ENCODE measurements at regions not wholly inside any gene's neighbourhood (a gene's known extent, or its start where the extent isn't known, plus 50 kb on each side); places are given as distances from the start of the nearest gene placed in this dataset.
"Not testable (repeated sequence)": the region's sequence is repeated elsewhere in the genome, so short reads cannot be mapped to it uniquely, and the experiment has no call there.

DNA sequence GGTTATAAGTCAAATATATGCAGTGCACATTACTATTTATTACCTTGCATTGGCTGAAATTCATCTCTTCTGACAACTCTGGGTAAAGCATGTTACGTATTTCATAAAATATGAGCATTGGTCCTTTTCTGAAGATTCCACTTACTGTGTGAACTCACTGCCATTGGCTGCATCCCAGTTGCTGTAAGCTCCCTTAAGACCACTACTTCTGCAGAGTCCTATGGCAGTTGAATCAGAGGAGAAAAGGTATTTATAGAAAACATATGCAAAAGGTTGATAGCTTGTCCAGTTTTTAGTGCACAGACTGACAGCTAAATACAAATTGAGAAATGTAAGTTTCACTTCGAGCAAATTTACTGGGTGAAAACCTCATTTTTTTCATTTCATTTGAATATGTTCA is 394.6 kb upstream of the ARRDC3 start:
- no peaks in the 10 kb centered on the region for H3K4me1 ChIP-seq (ENCODE audit: control insufficient read depth in 2 of 2, insufficient read depth in 2 of 2, low read length in 2 of 2)
- no peaks in the 10 kb centered on the region for H3K27me3 ChIP-seq (ENCODE audit: control insufficient read depth in 2 of 2, insufficient read depth in 1 of 2, low read length in 1 of 2)
- no peak overlapping the region for H3K27ac ChIP-seq (ENCODE audit: low read depth in 1 of 2, low read length in 1 of 2)
- H3K9me3 ChIP-seq (ENCODE audit: control insufficient read depth in 2 of 2, insufficient read depth in 1 of 2, low read length in 1 of 2), result no peaks in the 10 kb centered on the region
- 92% methylated on average over 2 of the region's 2 CpGs for WGBS
- no peaks in the 10 kb centered on the region for H3K36me3 ChIP-seq (ENCODE audit: control insufficient read depth in 2 of 2, insufficient read depth in 2 of 2, low read length in 1 of 2)
- DNase-seq (ENCODE audit: low read depth in 6 of 9, low spot score in 9 of 9), result no peak
- H3K4me3 ChIP-seq (ENCODE audit: low read length in 2 of 2), result no peak overlapping the region

DNA sequence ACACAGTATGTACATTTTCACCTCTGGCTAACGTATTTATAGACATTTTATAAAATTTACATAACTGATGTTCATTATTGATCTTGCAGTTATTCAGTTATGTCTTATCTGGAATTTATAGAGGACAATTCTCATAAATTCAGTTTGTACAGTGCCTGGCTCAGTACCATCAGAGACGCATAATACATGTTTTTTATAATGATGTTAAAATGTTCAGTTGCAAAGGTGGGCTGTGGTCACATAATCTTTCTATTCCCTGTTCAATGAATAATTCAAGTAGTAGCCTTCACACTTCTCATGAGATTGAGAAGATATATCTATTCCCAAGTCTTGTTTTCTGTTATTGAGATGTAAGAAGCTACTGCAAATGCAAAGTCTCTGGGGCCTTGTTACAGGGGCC is 393.1 kb upstream of the ARRDC3 start:
- no peaks in the 10 kb centered on the region for H3K4me1 ChIP-seq (ENCODE audit: control insufficient read depth in 2 of 2, insufficient read depth in 2 of 2, low read length in 2 of 2)
- no peaks in the 10 kb centered on the region for H3K9me3 ChIP-seq (ENCODE audit: control insufficient read depth in 2 of 2, insufficient read depth in 1 of 2, low read length in 1 of 2)
- no peak for DNase-seq (ENCODE audit: low read depth in 6 of 9, low spot score in 9 of 9)
- H3K27ac ChIP-seq (ENCODE audit: low read depth in 1 of 2, low read length in 1 of 2), result no peak overlapping the region
- WGBS, result 92% methylated on average over 2 of the region's 2 CpGs
- no peaks in the 10 kb centered on the region for H3K27me3 ChIP-seq (ENCODE audit: control insufficient read depth in 2 of 2, insufficient read depth in 1 of 2, low read length in 1 of 2)
- no peak overlapping the region for H3K4me3 ChIP-seq (ENCODE audit: low read length in 2 of 2)
- H3K36me3 ChIP-seq (ENCODE audit: control insufficient read depth in 2 of 2, insufficient read depth in 2 of 2, low read length in 1 of 2), result no peaks in the 10 kb centered on the region

DNA sequence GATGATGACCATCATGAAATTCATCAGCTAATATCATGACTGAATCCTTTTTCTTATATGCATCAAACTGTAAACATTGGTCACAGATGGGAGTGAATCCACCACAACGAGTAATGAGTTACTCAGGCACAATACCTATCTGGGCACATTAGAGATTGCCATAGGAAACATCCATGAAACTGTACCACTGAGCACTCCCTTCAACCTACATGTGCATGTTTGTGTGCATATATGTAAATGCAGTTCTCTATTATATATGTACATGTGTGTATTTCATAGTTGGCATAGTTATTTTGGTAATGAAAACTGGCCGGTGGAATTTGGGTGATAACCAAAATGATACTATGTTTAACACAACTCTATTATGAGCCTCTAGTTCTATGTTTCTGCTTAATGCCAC is 387.3 kb upstream of the ARRDC3 start:
- WGBS, result 94% methylated on average over 2 of the region's 2 CpGs

DNA sequence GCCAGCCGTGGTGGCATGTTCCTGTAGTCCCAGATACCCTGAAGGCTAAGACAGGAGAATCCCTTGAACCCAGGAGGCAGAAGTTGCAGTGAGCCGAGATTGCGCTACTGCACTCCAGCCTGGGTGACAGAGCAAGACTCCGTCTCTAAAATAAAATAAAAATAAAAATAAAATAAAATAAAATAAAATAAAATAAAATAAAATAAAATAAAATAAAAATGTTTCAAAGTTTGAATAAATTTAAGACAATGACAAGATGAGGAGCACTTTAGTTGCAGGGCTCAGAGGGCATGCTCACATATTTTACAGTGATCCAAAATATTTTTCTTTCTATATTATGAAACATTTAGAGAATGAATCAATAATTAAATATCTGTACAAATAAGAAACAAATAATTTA is 374.3 kb upstream of the ARRDC3 start:
- DNase-seq (ENCODE audit: low read depth in 6 of 9, low spot score in 9 of 9); H3K4me1 ChIP-seq (ENCODE audit: control insufficient read depth in 2 of 2, insufficient read depth in 2 of 2, low read length in 2 of 2); H3K9me3 ChIP-seq (ENCODE audit: control insufficient read depth in 2 of 2, insufficient read depth in 1 of 2, low read length in 1 of 2); H3K36me3 ChIP-seq (ENCODE audit: control insufficient read depth in 2 of 2, insufficient read depth in 2 of 2, low read length in 1 of 2); H3K27me3 ChIP-seq (ENCODE audit: control insufficient read depth in 2 of 2, insufficient read depth in 1 of 2, low read length in 1 of 2); H3K4me3 ChIP-seq (ENCODE audit: low read length in 2 of 2); H3K27ac ChIP-seq (ENCODE audit: low read depth in 1 of 2, low read length in 1 of 2): not testable (repeated sequence)
- WGBS, result 97% methylated on average over 4 of the region's 4 CpGs

More for the DNA sequence above, 387.3 kb upstream of the ARRDC3 start:
- no peak overlapping the region for H3K27ac ChIP-seq (ENCODE audit: low read depth in 1 of 2, low read length in 1 of 2)
- H3K9me3 ChIP-seq (ENCODE audit: control insufficient read depth in 2 of 2, insufficient read depth in 1 of 2, low read length in 1 of 2), result no peaks in the 10 kb centered on the region
- DNase-seq (ENCODE audit: low read depth in 6 of 9, low spot score in 9 of 9), result no peak
- no peaks in the 10 kb centered on the region for H3K4me1 ChIP-seq (ENCODE audit: control insufficient read depth in 2 of 2, insufficient read depth in 2 of 2, low read length in 2 of 2)
- H3K36me3 ChIP-seq (ENCODE audit: control insufficient read depth in 2 of 2, insufficient read depth in 2 of 2, low read length in 1 of 2), result no peaks in the 10 kb centered on the region
- H3K27me3 ChIP-seq (ENCODE audit: control insufficient read depth in 2 of 2, insufficient read depth in 1 of 2, low read length in 1 of 2), result no peaks in the 10 kb centered on the region
- no peak overlapping the region for H3K4me3 ChIP-seq (ENCODE audit: low read length in 2 of 2)

DNA sequence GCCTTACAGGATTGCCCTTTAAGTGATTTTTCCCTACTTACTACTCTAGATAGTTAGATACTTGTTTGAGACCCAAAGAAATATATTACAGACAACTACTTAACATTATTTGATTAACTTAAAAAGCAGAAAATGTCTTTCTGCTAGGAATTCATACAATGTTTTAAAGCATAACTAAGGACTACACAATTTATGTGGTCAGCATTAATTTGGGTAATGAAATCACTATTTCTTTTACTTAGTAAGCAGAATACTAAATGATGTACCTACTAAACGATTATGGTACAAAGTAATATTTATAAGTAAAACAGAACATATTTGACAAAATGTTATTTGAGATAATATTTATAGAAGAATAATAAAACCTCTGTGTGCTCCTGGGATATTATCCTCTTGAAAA is 371.9 kb upstream of the ARRDC3 start:
- Histone ChIP-seq H3K4me1 (ENCODE audit: control insufficient read depth in 2 of 2, insufficient read depth in 2 of 2, low read length in 2 of 2) (no peaks in the 10 kb centered on the region), H3K27ac (ENCODE audit: low read depth in 1 of 2, low read length in 1 of 2) (no peak overlapping the region), H3K4me3 (ENCODE audit: low read length in 2 of 2) (no peak overlapping the region), H3K36me3 (ENCODE audit: control insufficient read depth in 2 of 2, insufficient read depth in 2 of 2, low read length in 1 of 2) (no peaks in the 10 kb centered on the region), H3K27me3 (ENCODE audit: control insufficient read depth in 2 of 2, insufficient read depth in 1 of 2, low read length in 1 of 2) (no peaks in the 10 kb centered on the region), H3K9me3 (ENCODE audit: control insufficient read depth in 2 of 2, insufficient read depth in 1 of 2, low read length in 1 of 2) (peaks cover 0 to 6% of the 10 kb centered on the region in 2 donors)
- WGBS, result 93% methylated on average over 1 of the region's 1 CpG
- no peak for DNase-seq (ENCODE audit: low read depth in 6 of 9, low spot score in 9 of 9)

DNA sequence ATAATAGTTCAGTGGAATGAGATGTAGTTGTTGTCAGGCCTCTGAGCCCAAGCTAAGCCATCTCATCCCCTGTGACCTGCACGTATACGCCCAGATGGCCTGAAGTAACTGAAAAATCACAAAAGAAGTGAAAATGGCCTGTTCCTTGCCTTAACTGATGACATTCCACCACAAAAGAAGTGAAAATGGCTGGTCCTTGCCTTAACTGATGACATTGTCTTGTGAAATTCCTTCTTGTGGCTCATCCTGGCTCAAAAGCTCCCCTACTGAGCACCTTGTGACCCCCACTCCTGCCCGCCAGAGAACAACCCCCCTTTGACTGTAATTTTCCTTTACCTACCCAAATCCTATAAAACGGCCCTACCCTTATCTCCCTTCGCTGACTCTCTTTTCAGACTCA is 361.4 kb upstream of the ARRDC3 start:
- H3K36me3 ChIP-seq (ENCODE audit: control insufficient read depth in 2 of 2, insufficient read depth in 2 of 2, low read length in 1 of 2); H3K27ac ChIP-seq (ENCODE audit: low read depth in 1 of 2, low read length in 1 of 2); H3K27me3 ChIP-seq (ENCODE audit: control insufficient read depth in 2 of 2, insufficient read depth in 1 of 2, low read length in 1 of 2); H3K4me3 ChIP-seq (ENCODE audit: low read length in 2 of 2); DNase-seq (ENCODE audit: low read depth in 6 of 9, low spot score in 9 of 9); H3K9me3 ChIP-seq (ENCODE audit: control insufficient read depth in 2 of 2, insufficient read depth in 1 of 2, low read length in 1 of 2); H3K4me1 ChIP-seq (ENCODE audit: control insufficient read depth in 2 of 2, insufficient read depth in 2 of 2, low read length in 2 of 2): not testable (repeated sequence)
- WGBS, result 79% methylated on average over 5 of the region's 5 CpGs

DNA sequence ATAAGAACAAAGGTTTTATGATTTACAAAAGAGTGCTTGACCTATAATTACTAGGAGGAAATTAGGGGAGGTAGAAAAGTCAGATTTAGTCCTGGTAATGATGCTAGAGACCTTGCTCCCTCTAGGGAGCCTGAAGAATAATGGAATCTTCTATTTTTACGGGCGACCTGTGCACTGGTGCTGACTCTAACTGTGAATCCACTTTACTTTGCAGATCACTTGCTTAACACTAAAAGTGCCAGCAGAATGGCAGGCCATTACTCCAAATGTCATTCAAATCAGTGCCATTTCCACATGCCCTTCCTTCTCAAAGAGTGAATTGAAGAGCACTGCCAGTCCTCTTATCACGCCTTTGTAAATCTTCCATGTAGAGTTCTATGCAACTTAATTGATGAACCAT is 359.4 kb upstream of the ARRDC3 start:
- H3K4me3 ChIP-seq (ENCODE audit: low read length in 2 of 2), result no peak overlapping the region
- no peaks in the 10 kb centered on the region for H3K9me3 ChIP-seq (ENCODE audit: control insufficient read depth in 2 of 2, insufficient read depth in 1 of 2, low read length in 1 of 2)
- no peak for DNase-seq (ENCODE audit: low read depth in 6 of 9, low spot score in 9 of 9)
- H3K27ac ChIP-seq (ENCODE audit: low read depth in 1 of 2, low read length in 1 of 2), result no peak overlapping the region
- WGBS, result 72% methylated on average over 3 of the region's 3 CpGs
- H3K4me1 ChIP-seq (ENCODE audit: control insufficient read depth in 2 of 2, insufficient read depth in 2 of 2, low read length in 2 of 2), result no peaks in the 10 kb centered on the region
- H3K27me3 ChIP-seq (ENCODE audit: control insufficient read depth in 2 of 2, insufficient read depth in 1 of 2, low read length in 1 of 2), result no peaks in the 10 kb centered on the region
- H3K36me3 ChIP-seq (ENCODE audit: control insufficient read depth in 2 of 2, insufficient read depth in 2 of 2, low read length in 1 of 2), result no peaks in the 10 kb centered on the region

DNA sequence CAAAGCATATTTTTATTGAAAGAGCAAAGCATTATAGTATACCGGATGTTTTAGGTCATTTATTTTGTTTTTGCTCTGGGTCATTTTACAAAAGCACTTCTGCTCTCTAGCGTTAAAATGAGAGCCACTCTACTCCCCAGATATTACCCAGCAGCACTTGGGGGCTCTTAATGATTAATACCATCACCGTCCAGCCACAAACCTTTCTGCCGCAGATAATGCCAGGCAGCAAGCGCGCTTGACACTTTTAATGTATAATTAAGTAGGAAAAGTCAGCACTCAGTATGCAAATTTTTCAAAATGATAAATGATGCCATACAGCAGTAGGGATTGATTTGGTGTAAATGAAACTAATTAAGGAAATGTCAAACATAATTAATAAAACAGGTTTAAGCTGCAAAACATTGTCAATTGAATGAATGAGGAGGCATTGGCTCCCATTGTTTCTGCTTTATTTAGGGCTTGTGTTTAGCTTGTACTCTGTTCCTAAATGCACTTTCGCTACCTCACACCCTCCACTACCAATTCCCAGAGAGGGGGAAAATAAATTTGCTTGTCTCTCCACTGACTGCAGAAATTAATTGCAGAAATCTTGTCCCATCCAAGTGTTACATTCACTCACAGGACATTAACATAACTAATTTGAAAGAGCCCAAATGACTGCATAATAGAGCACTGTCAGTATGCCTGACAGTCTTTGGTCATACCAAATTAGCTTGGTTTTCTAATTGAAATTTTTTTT is 358.8 kb upstream of the ARRDC3 start:
- H3K4me3 ChIP-seq (ENCODE audit: low read length in 2 of 2), result no peak overlapping the region
- H3K36me3 ChIP-seq (ENCODE audit: control insufficient read depth in 2 of 2, insufficient read depth in 2 of 2, low read length in 1 of 2), result no peaks in the 10 kb centered on the region
- H3K27ac ChIP-seq (ENCODE audit: low read depth in 1 of 2, low read length in 1 of 2), result no peak overlapping the region
- no peak for DNase-seq (ENCODE audit: low read depth in 6 of 9, low spot score in 9 of 9)
- no peaks in the 10 kb centered on the region for H3K9me3 ChIP-seq (ENCODE audit: control insufficient read depth in 2 of 2, insufficient read depth in 1 of 2, low read length in 1 of 2)
- no peaks in the 10 kb centered on the region for H3K4me1 ChIP-seq (ENCODE audit: control insufficient read depth in 2 of 2, insufficient read depth in 2 of 2, low read length in 2 of 2)
- 93% methylated on average over 7 of the region's 7 CpGs for WGBS
- H3K27me3 ChIP-seq (ENCODE audit: control insufficient read depth in 2 of 2, insufficient read depth in 1 of 2, low read length in 1 of 2), result no peaks in the 10 kb centered on the region

DNA sequence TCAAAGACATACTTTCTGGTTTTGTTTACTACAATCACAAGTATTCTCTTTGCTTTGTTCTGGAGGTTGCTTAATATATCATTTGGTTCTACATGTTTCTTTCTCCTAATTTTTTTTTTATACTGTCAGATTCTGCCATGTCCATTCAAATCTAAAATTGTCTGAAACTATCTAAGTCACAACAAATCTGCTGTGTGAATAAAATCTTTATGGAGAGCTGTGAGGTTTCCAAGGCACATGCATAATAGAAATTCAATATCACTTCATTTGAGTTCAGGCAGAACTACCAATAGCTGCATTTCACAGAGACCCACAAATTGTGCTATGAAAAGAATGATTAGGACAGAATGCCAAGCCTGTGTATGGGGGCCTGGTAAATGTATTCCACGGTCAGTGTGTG is 346.9 kb upstream of the ARRDC3 start:
- DNase-seq (ENCODE audit: low read depth in 6 of 9, low spot score in 9 of 9), result no peak
- WGBS, result 92% methylated on average over 1 of the region's 1 CpG
- Histone ChIP-seq H3K9me3 (ENCODE audit: control insufficient read depth in 2 of 2, insufficient read depth in 1 of 2, low read length in 1 of 2) (no peaks in the 10 kb centered on the region), H3K4me1 (ENCODE audit: control insufficient read depth in 2 of 2, insufficient read depth in 2 of 2, low read length in 2 of 2) (no peaks in the 10 kb centered on the region), H3K36me3 (ENCODE audit: control insufficient read depth in 2 of 2, insufficient read depth in 2 of 2, low read length in 1 of 2) (no peaks in the 10 kb centered on the region), H3K27ac (ENCODE audit: low read depth in 1 of 2, low read length in 1 of 2) (no peak overlapping the region), H3K27me3 (ENCODE audit: control insufficient read depth in 2 of 2, insufficient read depth in 1 of 2, low read length in 1 of 2) (no peaks in the 10 kb centered on the region), H3K4me3 (ENCODE audit: low read length in 2 of 2) (no peak overlapping the region)
